GM21717 (cell line): ENCODE measurements at regions not wholly inside any gene's neighbourhood (a gene's known extent, or its start where the extent isn't known, plus 50 kb on each side); places are given as distances from the start of the nearest gene placed in this dataset.

ENCODE experiments used
- ATAC-seq: cut with Tn5 transposase; IDR thresholded peaks from one replicate; pipeline ENCODE4 v1.9.1; 2021; ENCODE audit warnings: mild to moderate bottlenecking, moderate library complexity; ENCODE audit not compliant: unreplicated experiment

DNA sequence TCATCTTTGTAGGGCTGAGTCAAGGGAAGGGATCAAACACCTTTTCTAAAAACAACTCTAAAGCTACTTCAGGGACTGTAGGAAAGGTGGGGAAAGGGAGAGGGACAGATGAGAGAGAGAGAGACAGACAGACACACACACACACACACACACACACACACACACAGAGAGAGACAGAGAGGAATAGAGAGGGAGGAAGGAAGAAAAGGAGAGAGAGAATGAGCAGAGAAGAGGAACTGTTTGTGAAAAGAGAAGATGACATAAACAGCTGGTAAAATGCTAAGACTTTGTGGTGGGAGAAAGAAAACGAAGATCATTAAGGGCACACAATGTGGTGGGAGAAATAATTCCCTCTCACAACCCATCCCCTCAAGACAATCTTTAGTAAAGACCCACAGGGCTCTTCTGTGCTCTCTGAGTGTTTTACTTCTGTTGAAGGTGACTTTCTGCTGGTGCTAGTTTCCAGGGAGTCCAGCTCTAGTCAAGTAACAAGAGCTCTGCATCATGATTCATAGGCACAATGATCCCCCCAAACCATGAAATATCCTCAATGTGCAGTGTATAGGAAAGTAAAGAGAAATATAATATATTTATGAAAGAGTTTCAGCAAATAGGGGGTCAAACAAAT lies 77.2 kb upstream of the STK17B start:
- ATAC-seq: no peak

DNA sequence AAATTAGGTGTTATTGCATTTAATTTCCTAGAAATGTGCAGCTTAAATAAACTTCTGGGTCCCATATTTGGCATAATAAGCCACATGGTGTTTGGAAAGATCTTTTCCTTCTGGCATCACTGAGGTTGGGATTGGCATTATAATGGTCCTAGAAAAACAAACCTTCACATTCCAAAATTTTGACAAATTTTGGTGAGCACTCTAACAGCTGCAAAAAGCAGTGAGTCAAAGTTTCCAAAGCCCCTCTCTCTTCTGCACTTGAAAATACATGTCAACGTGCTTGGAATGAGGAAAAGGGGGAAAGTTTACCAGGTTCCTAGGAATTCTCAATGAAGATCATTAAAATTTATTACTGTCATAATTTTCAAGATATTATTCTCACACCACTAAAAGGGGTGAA lies 77.8 kb upstream of the STK17B start:
- ATAC-seq: no peak

DNA sequence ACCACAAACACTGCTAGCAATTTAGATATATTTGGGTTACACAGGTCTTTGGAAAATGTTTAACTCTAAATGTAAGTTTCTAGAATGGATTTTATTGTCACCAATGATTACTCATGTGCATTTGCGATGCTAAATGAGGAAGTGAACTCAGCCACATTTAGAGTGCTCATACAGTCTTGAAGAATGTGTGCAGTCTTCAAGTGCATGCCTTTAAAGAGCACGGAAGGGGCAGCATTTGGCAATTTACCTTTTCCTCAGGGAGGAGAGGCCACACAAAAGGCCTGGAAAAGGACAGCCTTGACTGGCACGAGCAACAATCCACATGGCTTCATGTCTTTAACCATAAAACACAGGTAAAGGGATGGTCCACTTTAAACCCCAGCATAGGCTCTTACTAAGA lies 78.5 kb upstream of the STK17B start:
- peak; percentile 82 for ATAC-seq

DNA sequence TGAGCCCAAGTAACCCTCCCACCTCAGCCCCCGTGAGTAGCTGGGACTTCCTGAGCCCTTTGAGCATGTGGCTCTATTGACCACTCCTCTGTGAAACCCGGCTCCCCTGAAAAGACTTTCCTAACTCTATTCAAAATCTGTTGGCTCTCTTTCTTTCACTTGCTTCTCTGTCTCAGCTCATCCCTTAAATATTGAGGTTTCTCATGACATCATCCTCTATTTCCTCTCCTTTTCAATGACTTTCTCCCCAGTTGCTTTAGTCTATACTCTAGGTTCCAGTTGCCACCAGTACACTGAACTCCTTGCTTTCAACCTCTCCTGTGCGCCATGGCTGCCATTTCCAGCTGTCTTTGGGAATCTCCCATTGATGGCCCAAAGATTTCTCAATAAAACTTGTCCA lies 79.8 kb upstream of the STK17B start:
- ATAC-seq: no peak

DNA sequence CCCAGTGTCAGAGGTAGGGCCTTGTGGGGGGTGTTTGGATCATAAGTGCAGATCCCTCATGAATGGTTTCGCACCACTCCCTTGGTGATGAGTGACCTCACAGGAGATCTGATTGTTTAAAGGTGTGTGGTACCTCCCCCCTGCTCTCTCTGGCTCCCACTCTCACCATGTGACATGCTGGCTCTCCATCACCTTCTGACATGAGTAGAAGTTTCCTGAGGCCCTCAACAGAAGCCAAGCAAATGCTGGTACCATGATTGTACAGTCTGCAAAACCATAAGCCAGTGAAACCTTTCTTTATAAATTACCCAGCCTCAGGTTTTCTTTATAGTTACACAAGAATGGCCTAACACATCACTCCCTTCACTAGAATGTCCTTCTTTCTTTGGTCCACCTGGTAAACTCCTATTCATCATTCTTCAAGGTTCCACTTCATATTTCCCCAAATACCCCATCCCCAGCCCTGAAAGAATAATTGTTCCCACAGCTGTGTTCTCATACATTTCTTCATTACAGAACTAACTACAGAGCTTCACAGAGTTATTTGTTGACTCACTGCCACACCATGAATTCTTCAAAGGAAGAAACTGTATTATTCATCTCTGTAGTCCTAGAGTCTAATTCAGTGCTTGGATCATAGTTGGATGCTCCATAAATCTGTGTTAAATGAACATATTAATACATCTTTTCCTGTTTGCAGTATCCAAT lies 81.2 kb upstream of the STK17B start:
- no peak for ATAC-seq

DNA sequence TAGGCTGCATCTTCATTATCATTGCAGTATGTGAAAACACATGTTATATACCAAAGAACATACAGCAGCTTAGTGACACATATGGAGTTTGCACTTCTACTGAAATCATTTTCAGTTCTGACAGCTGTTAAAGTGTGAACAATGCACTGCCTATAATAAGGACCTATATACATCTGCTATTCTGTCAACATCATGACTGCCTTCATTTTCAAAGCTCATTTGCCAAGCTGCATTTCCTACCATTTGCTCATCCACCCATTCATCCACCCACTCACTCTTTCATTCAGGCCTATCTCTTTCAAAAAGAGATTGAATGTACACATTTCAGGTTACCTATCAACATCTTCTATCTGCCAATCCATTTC lies 81.7 kb upstream of the STK17B start:
- ATAC-seq: no peak

DNA sequence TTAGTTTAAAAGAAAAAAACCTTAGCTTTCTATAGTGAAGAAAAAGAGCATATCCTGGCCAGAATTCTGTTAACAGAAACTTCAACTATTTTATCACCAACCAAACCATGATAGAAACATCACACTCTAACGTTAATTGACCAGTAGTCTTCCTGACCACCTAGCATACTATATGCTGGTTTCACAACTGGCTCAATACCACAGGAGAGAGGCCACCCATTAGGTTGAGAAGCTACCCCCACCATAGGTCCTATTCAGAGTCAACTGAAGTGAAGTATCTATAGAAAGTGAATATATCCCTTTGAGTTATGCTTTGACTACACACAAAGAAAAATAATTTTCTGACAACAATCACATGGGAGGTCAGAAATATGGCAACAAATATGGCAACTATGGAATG lies 85.2 kb upstream of the STK17B start:
- ATAC-seq: no peak

DNA sequence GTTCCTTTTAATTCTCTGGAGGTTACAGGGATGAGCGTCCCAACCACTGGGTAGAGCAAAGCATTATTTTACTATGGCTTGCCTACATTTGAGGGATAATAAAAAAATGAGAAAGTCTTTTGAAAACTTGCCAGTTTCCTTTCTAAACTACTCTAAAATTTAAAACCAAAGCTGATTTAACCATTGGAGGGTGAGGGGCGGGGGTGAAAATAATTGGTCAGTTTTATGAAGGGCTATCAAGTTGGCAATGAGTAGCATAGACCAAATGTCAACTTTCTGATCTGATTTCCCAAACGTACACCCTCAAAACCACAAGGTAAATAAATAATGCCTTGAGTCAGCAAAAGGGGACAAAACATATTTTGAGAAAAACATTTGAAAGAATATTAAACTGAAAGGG lies 85.7 kb upstream of the STK17B start:
- no peak for ATAC-seq

DNA sequence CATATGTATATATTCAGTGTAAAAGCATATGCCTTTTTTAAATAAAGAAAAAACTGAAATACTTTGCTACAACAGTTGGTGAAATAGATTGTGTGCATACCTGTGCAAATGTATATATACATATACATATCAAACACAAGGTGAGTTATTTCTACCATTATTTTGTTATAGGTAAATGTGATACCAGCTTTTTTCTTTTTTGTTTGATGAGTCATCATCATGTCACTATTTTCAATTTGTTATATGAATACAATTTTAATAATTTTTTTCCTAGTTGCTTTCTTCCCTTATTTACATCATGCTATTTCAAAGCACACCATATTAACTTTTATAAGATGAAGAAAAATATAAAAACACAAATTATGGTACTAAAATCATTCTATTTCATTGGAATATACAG lies 87.0 kb upstream of the STK17B start:
- ATAC-seq: no peak

DNA sequence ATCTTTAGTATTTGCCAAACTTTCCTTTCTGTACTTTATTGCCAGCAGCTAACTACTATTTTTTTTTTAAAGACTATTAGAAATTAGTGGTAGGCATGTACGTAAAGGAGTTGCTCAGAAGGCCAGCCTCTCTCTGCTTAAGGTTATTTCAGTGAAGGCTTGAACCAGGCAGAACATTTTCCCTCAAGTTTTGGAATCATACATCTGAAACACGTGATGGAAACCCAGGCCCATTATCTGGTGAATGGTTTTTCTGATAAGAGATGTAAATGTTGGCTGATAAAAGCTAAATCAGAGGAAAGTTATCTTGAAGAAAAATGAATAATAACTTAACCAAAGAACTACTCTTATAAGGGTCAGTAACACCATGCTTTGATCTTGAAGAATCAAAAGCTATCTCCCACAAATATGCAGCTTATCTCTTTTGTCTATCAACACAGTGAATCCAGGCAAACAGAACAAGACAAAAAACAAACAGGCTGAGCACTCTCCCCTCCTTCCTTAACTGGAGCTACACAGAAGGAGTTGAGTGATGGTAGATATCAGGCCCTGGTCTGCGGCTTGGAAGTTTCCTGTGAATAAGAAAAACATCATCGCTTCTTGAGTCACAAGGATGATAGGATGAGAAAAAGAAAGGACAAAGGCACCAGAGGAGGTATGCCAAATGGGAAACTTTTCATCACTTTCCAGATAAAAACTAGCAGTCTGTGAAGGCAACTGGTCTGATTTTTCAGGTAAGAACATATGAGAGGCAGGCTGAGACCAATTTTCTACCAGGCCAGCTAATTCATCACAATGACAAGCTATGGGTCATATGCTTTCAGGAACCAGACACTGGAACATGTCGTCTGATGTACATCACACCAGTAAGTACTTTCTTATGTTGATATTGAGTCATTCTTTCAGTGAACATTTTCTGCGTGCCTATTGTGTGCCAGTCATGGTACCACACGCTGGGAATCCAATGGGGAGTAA lies 88.4 kb upstream of the STK17B start:
- ATAC-seq: no peak

DNA sequence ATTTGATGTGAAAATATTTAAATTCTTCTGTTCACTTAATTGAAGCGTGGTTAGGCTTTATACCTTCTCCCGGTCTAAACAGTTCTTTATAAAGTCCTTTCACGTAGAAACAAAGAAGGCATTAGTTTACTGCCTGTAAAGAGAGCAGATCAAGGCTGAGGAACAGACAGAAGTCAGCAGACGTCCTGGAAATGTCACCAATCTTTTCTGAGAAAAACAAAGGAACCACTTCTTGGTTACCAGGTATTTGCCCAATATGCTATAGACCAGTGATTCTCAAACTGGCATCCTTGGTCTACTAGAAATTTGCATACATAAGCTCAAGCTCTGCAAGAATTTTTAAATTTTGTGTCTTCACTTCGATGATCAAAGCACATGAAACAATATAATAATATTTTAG lies 89.2 kb upstream of the STK17B start:
- ATAC-seq: no peak

DNA sequence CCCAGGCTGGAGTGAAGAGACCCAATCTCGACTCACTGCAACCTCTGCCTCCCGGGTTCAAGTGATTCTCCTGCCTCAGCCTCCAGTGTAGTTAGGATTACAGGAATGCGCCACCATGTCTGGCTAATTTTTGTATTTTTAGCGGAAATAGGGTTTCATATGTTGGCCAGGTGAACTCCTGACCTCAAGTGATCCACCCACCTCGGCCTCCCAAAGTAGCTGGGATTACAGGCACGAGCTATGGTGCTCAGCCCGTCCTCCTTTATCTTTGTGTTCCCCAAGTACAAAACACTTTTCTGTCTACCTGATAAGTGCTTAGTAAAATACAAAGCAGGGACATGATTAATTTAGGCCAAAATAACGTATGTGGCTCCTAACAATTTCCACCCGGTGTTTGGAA lies 91.2 kb upstream of the STK17B start:
- no peak for ATAC-seq

DNA sequence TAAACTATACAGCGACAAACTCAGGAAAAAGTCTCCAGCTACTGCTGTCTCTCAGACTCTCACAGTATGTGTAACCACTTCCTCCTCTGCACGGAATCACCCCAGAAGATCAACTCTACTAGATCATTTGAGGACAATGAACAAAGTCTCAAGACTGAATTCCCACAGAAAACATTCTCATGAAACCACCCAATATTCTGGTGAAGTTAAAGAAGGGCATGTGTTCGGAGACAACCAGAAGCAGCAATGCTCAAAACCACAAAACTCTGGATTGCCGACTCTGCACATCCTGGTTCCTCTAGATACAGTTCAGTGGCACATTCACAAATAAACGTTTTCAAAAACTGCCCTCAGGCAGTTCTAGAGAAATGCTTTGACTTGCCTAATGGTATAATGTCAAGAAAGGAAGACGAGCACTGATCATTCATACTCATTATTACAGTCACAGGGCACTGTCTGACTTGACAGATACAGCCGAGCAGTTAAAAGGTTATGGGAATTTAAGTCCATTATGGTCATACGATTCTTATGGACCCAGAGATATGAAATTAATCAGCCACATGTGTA lies 91.9 kb upstream of the STK17B start:
- peak; percentile 98 for ATAC-seq

DNA sequence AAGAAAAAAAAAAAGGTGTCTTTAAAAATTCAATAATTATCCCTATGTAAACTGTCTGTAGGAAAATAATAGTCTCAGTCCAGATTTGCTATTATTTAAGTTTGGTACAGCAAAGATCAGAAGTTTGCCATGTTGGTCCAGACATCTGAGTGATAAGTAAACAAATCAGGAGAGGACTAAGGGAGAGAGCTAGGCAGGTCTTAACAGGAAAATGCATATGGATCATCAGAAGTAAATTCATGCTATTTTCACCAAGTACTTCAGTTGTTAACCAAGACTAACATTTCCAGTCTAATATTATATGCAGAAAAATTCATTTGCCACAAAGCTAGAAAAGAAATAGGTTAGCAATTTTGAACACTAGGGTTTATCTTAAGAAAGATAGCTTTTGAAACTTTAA lies 95.0 kb upstream of the STK17B start:
- ATAC-seq: no peak

DNA sequence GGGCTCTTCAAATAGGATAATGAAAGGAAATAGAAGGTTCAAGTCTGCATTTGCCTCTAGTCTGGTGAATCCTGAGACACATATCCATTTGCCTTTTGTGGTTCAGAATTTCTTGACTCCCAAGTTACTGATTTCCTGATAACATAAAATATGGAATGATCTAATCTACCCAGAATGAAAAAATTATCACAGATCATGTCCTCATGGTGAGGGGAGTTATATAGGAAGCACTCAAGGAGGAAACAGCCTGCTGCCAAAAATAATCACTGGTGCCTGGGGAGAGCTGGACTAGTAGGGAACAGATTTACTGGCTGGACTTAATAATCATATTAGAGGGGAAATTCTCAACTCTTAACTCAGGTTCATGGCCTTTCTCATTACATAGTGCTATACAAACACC lies 95.5 kb upstream of the STK17B start:
- ATAC-seq: no peak

DNA sequence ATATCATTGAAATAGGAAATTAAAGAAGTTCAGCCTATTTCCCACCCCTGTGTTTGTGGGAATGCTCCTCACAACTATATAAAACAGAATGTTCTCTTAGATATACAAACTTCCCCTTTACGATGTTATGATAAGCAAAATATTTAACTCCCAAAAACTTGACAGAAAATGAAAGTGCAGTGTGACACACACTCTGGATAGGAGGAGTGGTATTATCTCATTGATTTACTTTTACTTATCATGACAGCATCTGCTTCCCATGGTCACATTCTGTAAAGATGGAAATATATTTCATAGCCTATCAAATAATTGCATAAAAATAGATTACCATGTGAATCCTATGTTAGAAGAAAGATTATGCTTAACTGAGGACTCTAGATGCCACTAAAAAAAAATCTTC lies 96.6 kb upstream of the STK17B start:
- no peak for ATAC-seq

DNA sequence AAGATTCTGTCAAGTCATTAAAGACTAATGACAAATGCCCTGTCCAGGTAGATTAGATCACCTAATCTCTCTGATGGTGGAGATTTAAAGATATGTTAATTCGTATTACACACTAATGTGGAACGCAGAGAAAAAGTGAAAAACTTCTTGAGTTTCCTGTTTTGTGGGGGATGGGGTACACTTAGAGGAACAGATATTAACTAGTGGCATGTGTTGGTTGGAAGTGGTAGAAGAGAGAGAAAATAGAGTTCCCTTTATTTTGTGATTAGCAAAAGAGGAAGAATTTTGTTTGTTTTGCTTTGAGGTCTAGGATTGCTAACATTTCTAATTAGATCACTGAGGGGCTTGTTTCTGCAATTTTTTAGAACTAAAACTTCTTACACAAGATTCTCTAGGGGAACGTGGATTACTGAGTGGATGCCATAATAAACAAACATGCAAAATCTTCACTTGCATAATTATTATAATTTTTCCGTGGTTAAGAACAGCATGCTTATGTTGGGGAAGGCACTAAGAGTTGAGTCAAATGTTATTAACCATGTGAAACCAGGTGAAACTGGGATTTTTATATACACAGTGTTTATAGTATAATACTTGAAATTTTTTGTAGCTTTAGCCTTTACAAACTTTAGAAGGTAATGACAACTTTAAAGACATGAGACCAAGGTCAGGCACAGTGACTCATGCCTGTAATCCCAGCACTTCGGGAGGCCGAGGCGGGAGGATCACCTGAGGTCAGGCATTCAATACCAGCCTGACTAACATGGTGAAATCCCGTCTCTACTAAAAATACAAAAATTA lies 97.4 kb upstream of the STK17B start:
- ATAC-seq: no peak

DNA sequence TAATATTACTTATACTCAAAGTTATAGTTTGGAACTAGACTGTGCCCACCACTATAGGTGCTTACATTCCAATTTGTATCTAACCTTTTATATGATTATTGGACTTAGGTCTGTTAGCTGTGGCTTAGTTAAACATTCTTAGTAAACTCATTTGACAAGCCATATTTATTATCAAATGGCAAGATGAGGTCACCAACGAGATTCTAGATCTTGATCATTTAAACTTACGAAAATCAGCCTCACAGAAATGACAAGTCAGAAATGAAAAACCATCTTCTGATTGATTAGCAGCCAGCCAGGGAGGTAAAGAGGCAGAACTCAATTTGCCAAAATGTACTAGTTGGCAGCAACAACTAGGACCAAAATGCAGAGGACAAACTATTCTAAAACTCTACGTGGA lies 100.4 kb upstream of the STK17B start:
- ATAC-seq: no peak

DNA sequence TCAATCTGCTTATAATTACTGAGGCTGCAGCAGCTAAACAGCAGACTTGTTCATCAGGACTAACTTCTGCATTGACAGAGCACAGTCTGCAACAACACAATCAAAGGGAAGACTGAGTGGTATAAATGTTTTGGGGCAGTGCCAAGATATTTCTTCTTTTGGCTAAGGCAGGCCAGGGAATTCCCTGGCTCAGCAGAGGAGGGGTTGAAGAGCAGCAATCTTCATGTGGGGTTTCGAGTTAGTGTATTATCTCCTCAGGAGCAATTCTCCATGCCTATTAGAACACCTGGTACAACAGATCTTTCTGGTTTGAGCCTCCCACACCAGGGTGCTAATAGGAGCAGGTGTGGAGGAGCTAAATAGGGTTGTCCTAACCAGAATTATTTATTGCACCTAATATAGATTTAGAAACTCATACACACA lies 103.0 kb upstream of the STK17B start:
- peak; percentile 66 for ATAC-seq

DNA sequence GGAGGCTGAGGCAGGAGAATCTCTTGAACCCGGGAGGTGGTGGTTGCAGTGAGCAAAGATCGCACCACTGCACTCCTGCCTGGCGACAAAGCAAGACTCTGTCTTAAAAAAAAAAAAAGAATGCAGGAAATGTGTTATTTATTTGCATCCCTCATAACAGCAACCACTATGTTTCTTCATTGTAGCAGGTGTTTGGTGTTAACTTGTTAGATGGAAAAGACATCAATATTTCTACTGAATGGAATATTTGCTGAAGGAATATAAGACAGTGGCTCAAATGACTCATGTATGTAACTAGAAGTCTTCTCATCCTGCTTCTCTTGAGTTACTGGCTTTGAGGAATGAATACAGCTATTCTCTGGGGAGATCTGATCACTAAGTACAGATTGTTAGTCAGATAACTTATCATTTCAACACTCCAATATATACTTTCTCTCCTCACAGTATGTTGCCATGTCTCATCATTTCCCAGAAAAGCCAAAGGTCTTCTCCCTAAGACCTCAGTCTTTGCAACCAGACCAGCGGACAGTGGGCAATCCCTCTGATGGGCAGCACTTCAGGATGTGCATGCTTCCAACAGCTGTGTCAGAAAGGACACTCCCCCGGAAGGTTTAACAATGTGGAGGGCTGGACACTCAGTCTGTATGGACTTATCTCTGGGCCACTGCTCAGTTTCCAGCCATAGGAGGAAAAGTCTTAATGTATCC lies 104.4 kb upstream of the STK17B start:
- ATAC-seq: no peak
